GM12873 (cell line): ENCODE measurements at regions not wholly inside any gene's neighbourhood (a gene's known extent, or its start where the extent isn't known, plus 50 kb on each side); places are given as distances from the start of the nearest gene placed in this dataset.

ENCODE experiments used
- CTCF ChIP-seq: IDR thresholded peaks from 2 replicates; pipeline ENCODE4 v1.5.1; 2012; ENCODE audit warnings: low read depth, mild to moderate bottlenecking, moderate library complexity, low read length, control low read depth; ENCODE audit not compliant: insufficient read depth; ENCODE audit errors: missing control alignments

- no peak for TF ChIP-seq CTCF
These were observed 1055.9 kb downstream of the PDHA2 start for GRCh38 chr4:96895826-96896225.

GRCh38 chr4:96912716-96913115, 1072.8 kb downstream of the PDHA2 start:
- no peak for TF ChIP-seq CTCF

GRCh38 chr4:96913441-96914080, 1073.7 kb downstream of the PDHA2 start:
- TF ChIP-seq CTCF: no peak

GRCh38 chr4:96916711-96917110, 1076.8 kb downstream of the PDHA2 start:
- no peak for TF ChIP-seq CTCF

- no peak for TF ChIP-seq CTCF
These were observed 1097.0 kb downstream of the PDHA2 start for GRCh38 chr4:96936886-96937285.

- TF ChIP-seq CTCF: no peak
These were observed 1106.7 kb downstream of the PDHA2 start for GRCh38 chr4:96946552-96946951.

- TF ChIP-seq CTCF: no peak
These were observed 1112.7 kb downstream of the PDHA2 start for GRCh38 chr4:96952610-96953009.
